Stimulated activated naive CD8-positive, alpha-beta T cell treated with anti-CD3 and anti-CD28 coated beads, Interleukin-15, amount 100 ng/mL, for 72 hours (primary cell): ENCODE measurements at regions not wholly inside any gene's neighbourhood (a gene's known extent, or its start where the extent isn't known, plus 50 kb on each side); places are given as distances from the start of the nearest gene placed in this dataset.

Source experiments
- ATAC-seq: fragments of 150-1000 bp; cut with Tn5 transposase; 2 replicates; pipeline ENCODE4 v1.10.0; 2021; ENCODE audit warnings: mild to moderate bottlenecking, moderate library complexity
- DNase-seq, 2 donors: peaks; one replicate each; pipeline ENCODE4 v3.0.0; 2021 to 2022
- H3K27ac Mint-ChIP-seq, 2 donors: one replicate each; pipeline ENCODE4 v1.8.0; 2022; ENCODE audit warnings: mild to moderate bottlenecking in 2 of 2, mixed read lengths in 2 of 2, moderate library complexity in 2 of 2
- H3K27me3 Mint-ChIP-seq: one replicate; pipeline ENCODE4 v1.8.0; 2022; ENCODE audit warnings: mixed read lengths
- H3K4me1 Mint-ChIP-seq: one replicate; pipeline ENCODE4 v1.8.0; 2022; ENCODE audit warnings: mild to moderate bottlenecking, mixed read lengths
- H3K4me3 Mint-ChIP-seq, 2 donors: one replicate each; pipeline ENCODE4 v1.8.0; 2022; ENCODE audit warnings: mild to moderate bottlenecking in 2 of 2, mixed read lengths in 2 of 2, moderate library complexity in 1 of 2
- H3K9me3 Mint-ChIP-seq, 2 donors: one replicate each; pipeline ENCODE4 v1.8.0; 2022; ENCODE audit warnings: mixed read lengths in 2 of 2

- ATAC-seq (no peak), DNase-seq (no peak)
- Mint-ChIP-seq H3K4me3 (no peak overlapping the region), H3K27me3 (no peaks in the 10 kb centered on the region), H3K27ac (no peak overlapping the region), H3K4me1 (peaks cover 84% of the 10 kb centered on the region), H3K9me3 (peaks cover 6 to 10% of the 10 kb centered on the region in 2 donors)
Observed at GRCh38 chr3:59446775-59447465, 397.1 kb upstream of the CFAP20DC start.

DNA sequence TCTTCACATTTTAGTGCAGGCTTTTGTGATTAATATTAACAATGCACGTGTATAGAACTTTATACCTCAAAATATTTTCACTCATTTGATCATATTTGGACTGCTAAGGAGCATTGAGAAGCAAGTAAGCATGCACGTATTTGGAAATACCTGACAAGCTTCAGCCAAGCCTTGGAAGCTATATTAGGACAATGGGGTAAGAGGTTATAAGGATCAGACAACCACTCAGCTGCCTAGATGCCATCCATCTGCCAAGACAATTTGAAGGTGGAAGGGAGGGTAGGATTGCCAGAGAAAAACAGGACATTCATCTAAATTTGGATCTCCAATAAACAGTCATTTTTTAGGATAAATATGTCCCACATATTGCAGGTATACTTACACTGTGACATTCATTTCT, 394.9 kb upstream of the CFAP20DC start:
- peak overlapping the region in 1 of 2 donors; percentile 88 for H3K4me3 Mint-ChIP-seq
- no peaks in the 10 kb centered on the region for H3K27me3 Mint-ChIP-seq
- H3K9me3 Mint-ChIP-seq = peaks cover 6 to 10% of the 10 kb centered on the region in 2 donors
- no peak overlapping the region for H3K27ac Mint-ChIP-seq
- ATAC-seq = no peak
- H3K4me1 Mint-ChIP-seq = peaks cover 61% of the 10 kb centered on the region
- no peak for DNase-seq

GRCh38 chr3:59444294-59444671, 394.5 kb upstream of the CFAP20DC start:
- peak overlapping the region; percentile 82 to 88 for H3K4me3 Mint-ChIP-seq
- no peaks in the 10 kb centered on the region for H3K27me3 Mint-ChIP-seq
- ATAC-seq (peak; percentile 92), DNase-seq (peak in 1 of 2 donors; percentile 39)
- H3K4me1 Mint-ChIP-seq = peaks cover 57% of the 10 kb centered on the region
- peaks cover 6 to 9% of the 10 kb centered on the region in 2 donors for H3K9me3 Mint-ChIP-seq
- peak overlapping the region; percentile 97 to 98 for H3K27ac Mint-ChIP-seq

GRCh38 chr3:59443618-59444293, 393.9 kb upstream of the CFAP20DC start:
- peak; percentile 63 for ATAC-seq

DNA sequence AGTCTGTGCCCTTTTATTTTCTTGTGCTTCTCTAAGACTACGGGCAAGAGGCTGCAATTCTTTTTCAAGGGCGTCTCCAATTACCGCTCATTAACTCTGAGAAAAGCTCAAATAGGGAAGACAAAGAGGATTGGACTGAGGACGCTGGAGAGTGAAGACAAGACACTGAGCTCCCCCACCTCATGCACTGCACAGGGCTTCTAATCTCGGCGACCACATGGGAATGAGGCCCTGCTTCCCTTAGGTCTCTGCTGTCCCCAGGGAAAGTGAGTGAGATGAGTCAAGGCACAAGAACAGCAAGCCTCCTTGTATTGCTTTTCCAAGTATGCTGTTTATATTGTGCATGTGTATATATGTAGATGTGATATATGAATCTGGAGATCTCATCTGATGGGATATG, 392.2 kb upstream of the CFAP20DC start:
- DNase-seq = no peak
- Mint-ChIP-seq H3K4me1 (peaks cover 40% of the 10 kb centered on the region), H3K27ac (no peak overlapping the region), H3K9me3 (peaks cover 0 to 8% of the 10 kb centered on the region in 2 donors), H3K4me3 (no peak overlapping the region), H3K27me3 (no peaks in the 10 kb centered on the region)
- ATAC-seq = no peak

More at GRCh38 chr3:59443618-59444293, 393.9 kb upstream of the CFAP20DC start:
- Mint-ChIP-seq H3K9me3 (peaks cover 6 to 7% of the 10 kb centered on the region in 2 donors), H3K27me3 (no peaks in the 10 kb centered on the region), H3K27ac (peak overlapping the region; percentile 97 to 98), H3K4me3 (peak overlapping the region; percentile 82 to 88), H3K4me1 (peaks cover 52% of the 10 kb centered on the region)
- DNase-seq = no peak

DNA sequence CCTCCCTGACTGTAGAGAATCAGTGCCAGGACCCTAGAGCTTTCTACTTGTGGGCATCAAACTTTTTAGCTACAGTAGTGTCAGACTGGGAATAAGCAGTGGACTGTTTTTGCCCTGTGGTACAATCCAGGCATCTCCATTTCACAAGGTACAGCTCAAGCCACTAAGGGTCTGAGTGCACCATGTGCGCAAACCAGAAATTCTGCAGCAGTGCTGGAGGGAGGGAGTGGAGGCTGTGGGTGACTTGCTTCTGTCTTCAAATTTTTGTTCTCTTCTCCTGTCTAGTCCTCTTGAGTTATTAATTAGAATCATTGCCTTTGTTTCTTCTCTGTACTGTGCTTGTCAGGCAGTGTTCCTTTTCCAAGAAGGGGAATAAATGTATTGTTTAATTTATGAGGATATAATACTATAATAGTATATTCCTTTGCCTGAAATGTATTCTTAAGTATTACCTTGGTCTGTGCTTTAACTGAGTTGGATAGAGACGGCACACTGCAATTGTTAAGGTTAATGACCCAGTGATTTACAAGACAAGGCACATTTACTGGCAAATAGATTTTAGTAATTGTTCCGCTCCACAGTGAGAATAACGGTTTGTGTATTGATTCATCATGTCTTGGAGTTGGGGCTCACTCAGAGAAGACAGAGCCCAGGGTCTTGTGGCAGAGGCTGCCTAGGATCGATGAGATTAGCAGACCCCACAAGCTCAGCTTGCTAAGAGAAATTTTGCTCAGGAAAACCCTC, 390.6 kb upstream of the CFAP20DC start:
- peaks cover 34% of the 10 kb centered on the region for H3K4me1 Mint-ChIP-seq
- no peak for ATAC-seq
- no peaks in the 10 kb centered on the region for H3K27me3 Mint-ChIP-seq
- H3K4me3 Mint-ChIP-seq = no peak overlapping the region
- peaks cover 0 to 8% of the 10 kb centered on the region in 2 donors for H3K9me3 Mint-ChIP-seq
- H3K27ac Mint-ChIP-seq = no peak overlapping the region
- DNase-seq = no peak

DNA sequence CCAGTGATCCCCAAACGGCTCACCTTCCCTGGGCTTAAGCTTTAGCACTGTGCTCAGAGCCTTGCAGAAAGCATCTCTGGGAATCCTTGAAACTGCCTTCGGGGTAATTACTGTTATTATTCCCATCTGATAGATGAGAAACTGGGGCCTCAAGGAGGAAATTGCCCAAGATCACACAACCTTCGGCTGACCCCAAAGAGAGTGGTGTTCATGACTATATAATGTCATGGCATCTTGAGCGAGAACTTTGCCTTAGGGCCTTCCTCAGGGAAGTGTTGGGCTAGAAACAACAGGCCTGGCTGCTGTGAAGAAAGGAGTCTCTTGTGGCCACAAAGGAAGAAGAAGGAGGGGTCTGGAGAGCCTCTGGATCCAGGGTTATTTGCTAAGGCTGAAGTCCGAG, 388.7 kb upstream of the CFAP20DC start:
- H3K9me3 Mint-ChIP-seq = peaks cover 17 to 23% of the 10 kb centered on the region in 2 donors
- DNase-seq = no peak
- ATAC-seq = no peak
- peaks cover 15% of the 10 kb centered on the region for H3K4me1 Mint-ChIP-seq
- H3K4me3 Mint-ChIP-seq = no peak overlapping the region
- no peak overlapping the region for H3K27ac Mint-ChIP-seq
- H3K27me3 Mint-ChIP-seq = no peaks in the 10 kb centered on the region

DNA sequence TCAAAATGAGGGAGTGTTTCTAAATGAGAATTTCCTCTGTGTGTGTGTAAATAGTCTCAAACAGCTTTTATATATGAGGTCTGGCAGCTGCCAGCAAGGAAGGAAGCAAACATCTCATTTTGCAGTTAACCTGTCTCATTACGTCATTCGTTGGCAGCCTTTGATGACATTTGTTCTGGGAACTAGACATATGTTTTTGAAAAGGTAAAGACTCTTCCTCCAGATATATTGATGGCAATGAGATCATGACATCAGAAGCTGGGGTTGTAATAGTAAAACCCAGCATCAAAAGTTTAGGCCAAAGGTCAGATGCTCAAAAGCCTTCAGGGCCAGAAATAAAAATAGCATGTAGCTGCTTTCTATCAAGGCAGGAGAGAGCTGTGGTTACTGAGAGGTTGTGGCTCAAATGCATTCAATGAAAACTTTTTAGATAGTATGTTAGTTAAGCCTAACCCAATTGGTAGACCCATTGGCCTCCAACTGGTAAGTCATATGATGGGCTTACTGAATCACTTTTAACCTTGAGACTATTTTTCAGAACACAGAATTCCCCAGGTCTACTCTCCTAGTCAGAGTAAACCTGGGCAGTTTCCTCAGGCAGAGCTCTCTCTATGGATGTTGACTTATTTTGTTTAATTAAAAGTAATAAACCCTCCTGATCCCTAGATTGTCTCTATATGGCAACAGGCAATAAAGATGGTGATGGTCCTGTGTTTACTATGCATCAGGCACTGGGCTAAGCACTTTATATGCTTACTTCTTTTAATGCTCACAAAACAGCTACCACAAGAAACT, 386.5 kb upstream of the CFAP20DC start:
- DNase-seq = no peak
- Mint-ChIP-seq H3K4me1 (peaks cover 10% of the 10 kb centered on the region), H3K27me3 (no peaks in the 10 kb centered on the region), H3K27ac (no peak overlapping the region), H3K9me3 (peaks cover 25 to 30% of the 10 kb centered on the region in 2 donors), H3K4me3 (no peak overlapping the region)
- ATAC-seq = no peak

DNA sequence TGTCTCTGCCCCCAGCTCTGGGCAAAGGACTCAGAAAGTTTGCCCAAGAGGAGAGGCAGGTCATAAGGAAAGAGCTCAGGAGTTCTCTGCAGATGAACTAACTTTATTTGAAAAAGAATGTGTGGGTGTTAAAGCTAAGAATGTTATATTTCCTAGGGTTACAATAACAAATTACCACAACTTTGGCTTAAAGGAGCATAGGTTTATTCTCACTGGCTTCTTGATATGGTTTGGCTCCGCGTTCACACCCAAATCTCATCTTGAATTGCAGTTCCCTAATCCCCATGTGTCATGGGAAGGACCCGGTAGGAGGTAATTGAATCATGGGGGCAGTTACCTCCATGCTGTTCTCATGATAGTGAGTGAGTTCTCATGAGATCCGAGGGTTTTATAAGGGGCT, 383.7 kb upstream of the CFAP20DC start:
- no peak for ATAC-seq
- H3K27ac Mint-ChIP-seq = no peak overlapping the region
- H3K4me1 Mint-ChIP-seq = peaks cover 11% of the 10 kb centered on the region
- H3K4me3 Mint-ChIP-seq = no peak overlapping the region
- H3K9me3 Mint-ChIP-seq = peaks cover 25% of the 10 kb centered on the region in 2 donors
- H3K27me3 Mint-ChIP-seq = no peaks in the 10 kb centered on the region
- no peak for DNase-seq

- Mint-ChIP-seq H3K4me1 (peaks cover 19% of the 10 kb centered on the region), H3K27ac (no peak overlapping the region), H3K4me3 (no peak overlapping the region), H3K27me3 (no peaks in the 10 kb centered on the region), H3K9me3 (peaks cover 22 to 25% of the 10 kb centered on the region in 2 donors)
- DNase-seq (no peak), ATAC-seq (no peak)
Observed at GRCh38 chr3:59432665-59433064, 382.8 kb upstream of the CFAP20DC start.

DNA sequence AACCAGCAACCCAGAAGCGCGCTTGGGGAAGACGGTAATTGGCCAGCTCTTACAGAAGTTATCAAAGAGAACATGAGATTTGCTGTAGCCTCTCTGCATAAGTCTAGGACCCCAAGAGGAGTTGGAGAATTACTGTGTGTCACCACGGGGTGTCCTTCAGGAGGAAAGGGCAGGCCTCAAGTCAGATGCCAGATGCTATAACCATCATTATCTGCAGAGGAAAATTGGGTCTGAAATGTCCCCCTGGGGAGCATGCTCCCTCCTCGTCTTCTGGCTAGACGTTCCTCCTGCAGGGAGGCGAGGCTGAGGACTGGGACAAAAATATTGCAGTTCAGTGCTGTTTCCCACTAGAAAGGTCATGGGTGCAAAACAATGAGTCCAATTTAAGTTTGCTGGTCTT, 380.5 kb upstream of the CFAP20DC start:
- ATAC-seq (no peak), DNase-seq (no peak)
- Mint-ChIP-seq H3K4me1 (peaks cover 33% of the 10 kb centered on the region), H3K9me3 (peaks cover 22 to 25% of the 10 kb centered on the region in 2 donors), H3K4me3 (no peak overlapping the region), H3K27me3 (no peaks in the 10 kb centered on the region), H3K27ac (no peak overlapping the region)

- Mint-ChIP-seq H3K4me3 (no peak overlapping the region), H3K4me1 (peaks cover 44% of the 10 kb centered on the region), H3K9me3 (peaks cover 14 to 15% of the 10 kb centered on the region in 2 donors), H3K27ac (no peak overlapping the region), H3K27me3 (no peaks in the 10 kb centered on the region)
- DNase-seq (no peak), ATAC-seq (no peak)
Observed at GRCh38 chr3:59429198-59429597, 379.4 kb upstream of the CFAP20DC start.

- DNase-seq (peak in 1 of 2 donors; percentile 17), ATAC-seq (peak; percentile 66)
- Mint-ChIP-seq H3K27ac (peak overlapping the region in 1 of 2 donors; percentile 89), H3K4me1 (peaks cover 66% of the 10 kb centered on the region), H3K4me3 (peak overlapping the region; percentile 50 to 54), H3K27me3 (no peaks in the 10 kb centered on the region), H3K9me3 (no peaks in the 10 kb centered on the region)
Observed at GRCh38 chr3:59426821-59427565, 377.2 kb upstream of the CFAP20DC start.

- ATAC-seq (peak; percentile 86), DNase-seq (peak; percentile 38 to 78)
- Mint-ChIP-seq H3K27me3 (no peaks in the 10 kb centered on the region), H3K4me3 (peak overlapping the region in 1 of 2 donors; percentile 54), H3K27ac (peak overlapping the region in 1 of 2 donors; percentile 85), H3K4me1 (peaks cover 71% of the 10 kb centered on the region), H3K9me3 (no peaks in the 10 kb centered on the region)
Observed at GRCh38 chr3:59425942-59426341, 376.1 kb upstream of the CFAP20DC start.
